Suppressor macrophage treated with lipopolysaccharide for 4 hours (primary cell): ENCODE measurements at regions not wholly inside any gene's neighbourhood (a gene's known extent, or its start where the extent isn't known, plus 50 kb on each side); places are given as distances from the start of the nearest gene placed in this dataset.
"Not testable (repeated sequence)": the region's sequence is repeated elsewhere in the genome, so short reads cannot be mapped to it uniquely, and the experiment has no call there.

Experiments
- DNase-seq: peaks from one replicate; pipeline ENCODE4 v3.0.0-alpha.2; 2020

GRCh38 chr2:12484536-12485115 lies 232.1 kb upstream of the TRIB2 start:
- DNase-seq: no peak

DNA sequence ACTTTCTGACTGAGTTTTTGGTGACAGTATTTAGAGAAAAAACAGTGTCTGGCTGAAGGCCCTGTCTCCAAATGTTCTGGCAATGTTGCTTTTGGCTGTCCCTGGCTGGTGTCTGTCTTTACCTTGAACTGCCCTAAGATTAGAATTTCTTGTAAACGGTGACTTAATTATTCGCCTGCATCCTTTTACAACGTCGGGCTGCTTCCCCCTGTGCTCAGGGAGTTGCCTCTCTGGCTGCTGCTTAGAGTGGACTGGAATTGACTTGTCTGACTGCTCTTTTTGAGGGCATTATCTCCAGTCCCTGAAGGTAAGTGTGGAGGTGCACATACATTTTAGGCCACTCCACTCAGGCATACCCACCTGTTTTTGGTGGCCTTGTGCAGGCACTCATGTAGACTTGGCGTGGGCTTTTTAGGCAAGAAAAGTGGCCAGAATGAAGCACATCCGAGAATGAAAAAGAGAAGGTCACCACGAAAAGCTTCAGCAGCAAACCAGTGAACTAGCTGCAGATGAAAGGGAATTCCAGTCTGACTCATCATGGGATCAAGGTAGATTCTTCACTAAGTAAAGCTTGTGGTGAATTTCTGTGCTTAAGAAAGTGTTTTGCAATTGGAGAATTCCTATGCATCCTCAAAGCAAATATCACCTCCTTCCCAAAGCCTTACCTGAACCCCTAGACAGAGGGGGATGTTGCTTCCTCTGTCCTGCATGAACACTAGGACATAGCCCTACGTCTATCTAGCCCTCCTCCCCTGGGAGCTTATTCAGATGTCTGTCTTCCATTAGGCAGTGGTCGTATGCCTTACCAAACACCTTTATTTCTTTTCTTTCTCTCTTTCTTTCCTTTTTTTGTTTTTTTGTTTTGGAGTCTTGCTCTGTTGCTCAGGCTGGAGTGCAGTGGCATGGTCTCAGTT lies 230.3 kb upstream of the TRIB2 start:
- DNase-seq: no peak

- no peak for DNase-seq
Measured at GRCh38 chr2:12487253-12488004, 229.3 kb upstream of the TRIB2 start.

DNA sequence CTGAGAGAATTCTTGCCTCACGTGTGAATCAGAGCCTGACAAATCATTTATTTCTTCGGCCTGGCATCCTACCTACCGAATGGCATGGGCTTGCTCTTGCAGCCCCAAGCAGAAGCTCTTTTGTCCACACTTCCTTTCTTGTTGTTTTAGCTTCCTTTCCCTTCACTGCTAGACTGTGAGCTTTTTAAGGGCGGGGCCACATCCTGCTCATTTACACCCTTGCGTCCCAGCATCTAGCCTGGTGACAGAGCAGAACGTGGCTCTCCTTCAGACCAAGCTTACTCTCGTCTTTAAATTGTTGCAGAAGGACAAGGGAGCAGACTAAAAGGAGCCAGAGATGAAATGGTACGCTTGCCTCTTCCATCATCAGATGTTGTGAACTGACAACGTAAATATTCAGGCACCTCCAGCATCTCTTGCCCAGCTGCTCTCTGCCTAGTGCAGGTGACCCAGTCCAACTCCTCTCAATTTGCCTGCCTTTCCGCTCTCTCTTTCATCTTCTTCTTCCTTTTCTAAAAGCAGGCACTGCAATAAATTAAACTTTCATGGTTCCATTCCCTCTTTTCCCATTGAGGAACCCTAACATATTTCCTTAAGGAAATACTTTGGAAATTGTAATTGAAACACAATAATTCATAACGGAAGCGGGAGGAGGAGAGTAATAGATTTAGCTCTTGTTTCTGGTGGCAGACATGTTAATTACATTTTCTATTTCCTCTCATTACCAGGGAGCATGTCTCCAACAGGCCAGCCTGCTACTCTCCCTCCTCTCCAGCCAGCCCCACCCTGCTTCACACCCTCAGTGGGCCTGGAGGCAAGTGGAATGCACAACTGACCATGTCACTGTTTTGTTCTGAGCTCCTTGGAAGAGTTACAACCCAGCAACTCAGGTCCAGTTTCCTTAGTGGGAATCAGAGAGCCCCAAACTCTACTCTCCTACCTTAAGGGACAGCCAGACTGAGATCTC lies 228.1 kb upstream of the TRIB2 start:
- DNase-seq: no peak

GRCh38 chr2:12490641-12491040 lies 226.1 kb upstream of the TRIB2 start:
- DNase-seq: no peak

DNA sequence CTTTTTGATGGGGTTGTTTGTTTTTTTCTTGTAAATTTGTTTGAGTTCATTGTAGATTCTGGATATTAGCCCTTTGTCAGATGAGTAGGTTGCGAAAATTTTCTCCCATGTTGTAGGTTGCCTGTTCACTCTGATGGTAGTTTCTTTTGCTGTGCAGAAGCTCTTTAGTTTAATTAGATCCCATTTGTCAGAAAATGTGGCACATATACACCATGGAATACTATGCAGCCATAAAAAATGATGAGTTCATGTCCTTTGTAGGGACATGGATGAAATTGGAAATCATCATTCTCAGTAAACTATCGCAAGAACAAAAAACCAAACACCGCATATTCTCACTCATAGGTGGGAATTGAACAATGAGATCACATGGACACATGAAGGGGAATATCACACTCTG lies 224.4 kb upstream of the TRIB2 start:
- not testable (repeated sequence) for DNase-seq

DNA sequence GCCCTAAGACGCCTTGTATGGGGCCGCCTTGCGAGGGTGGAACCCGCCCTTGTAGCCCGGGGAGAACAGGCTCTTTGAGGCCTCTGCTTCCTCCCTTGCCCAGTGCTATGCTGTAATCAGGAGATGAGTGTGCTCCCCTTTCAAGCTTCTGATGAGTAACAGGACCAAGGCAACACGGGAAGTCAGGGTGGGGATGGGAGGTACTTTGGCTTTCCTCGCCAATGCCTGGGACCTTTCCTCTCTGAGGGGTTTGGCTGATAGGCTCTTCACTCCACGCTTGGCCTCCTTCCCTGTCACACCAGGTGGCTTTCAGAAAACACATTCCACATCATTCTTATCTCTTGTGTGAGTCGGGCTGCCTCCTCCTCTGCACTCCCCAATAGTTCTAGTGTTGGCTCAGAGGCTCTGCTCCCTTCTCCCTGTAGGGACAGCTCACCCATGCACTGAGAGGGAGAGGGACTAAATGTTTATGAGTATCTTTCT lies 223.7 kb upstream of the TRIB2 start:
- DNase-seq: peak; percentile 73

GRCh38 chr2:12495247-12495868 lies 221.4 kb upstream of the TRIB2 start:
- DNase-seq: no peak

GRCh38 chr2:12498286-12498685 lies 218.4 kb upstream of the TRIB2 start:
- DNase-seq: no peak

GRCh38 chr2:12498704-12499103 lies 218.0 kb upstream of the TRIB2 start:
- DNase-seq: no peak

DNA sequence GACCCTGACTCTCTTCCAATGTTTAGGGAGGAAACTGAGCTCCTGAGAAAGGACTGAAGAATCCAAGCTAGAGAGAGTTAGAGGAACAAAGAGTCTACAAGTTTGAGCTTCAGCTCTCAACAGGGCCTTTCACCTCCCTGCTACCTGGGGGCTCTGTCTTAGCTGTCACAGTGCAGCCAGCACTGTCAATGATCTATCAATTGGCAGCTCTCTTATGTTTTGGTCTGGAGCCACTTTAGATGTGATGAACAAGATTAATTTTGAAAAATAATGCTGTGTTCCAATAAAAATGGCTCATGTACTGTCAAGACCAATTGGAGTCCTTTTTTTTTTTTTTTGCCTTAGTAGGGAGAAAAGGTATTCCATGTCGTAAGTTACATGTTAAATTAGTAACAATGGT lies 215.8 kb upstream of the TRIB2 start:
- no peak for DNase-seq

DNA sequence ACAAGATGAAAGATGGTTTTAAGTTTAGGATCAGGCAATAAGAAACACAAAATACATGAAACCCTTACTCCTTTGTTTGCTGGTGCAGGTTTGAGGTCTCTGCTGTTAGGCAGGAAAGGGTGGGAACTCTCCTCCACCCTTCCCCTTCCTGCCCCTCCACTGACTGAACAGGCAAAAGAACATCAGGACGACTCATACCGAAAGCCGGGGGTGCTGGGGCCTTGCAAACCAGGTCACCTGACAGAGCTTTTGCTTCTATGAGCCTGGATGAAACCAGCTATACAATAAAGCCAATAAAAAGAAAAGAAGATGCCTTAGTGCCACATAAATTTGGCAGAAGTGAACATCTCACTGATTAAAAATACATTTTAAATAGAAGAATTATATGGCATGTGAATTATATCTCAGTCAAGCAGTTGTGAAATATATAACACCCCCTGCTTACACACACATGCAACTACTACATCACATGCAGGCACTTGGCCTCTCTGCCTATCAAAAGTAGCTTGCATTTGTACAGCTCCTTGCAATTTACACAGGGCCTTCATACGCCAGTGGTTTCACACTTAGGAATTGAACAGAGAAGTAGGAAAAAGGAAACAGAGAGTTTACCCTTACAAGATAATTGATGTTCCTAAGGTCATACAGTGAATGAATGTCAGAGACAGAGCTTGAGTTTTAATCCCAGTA lies 215.1 kb upstream of the TRIB2 start:
- peak; percentile 70 for DNase-seq

- DNase-seq: peak; percentile 71
Measured at GRCh38 chr2:12502759-12503158, 214.0 kb upstream of the TRIB2 start.

DNA sequence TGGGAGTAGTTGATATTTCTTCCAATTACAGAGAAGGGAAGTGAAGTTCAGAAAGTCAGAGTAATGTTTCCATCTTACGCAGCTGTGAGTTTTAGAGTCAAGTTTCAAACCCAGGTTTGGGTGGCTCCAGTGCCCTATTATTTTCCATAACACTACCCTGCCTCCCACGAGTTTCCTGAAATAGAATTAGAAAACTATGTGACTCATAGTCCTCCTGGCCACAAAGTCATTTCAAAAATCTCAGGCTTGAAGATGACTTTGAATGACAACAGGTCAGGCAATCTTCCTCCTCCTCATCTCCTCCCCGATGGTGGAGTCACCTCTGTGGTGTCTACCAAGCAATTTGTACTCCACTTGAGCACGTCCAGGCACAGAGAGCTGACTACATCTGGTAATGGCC lies 212.3 kb upstream of the TRIB2 start:
- DNase-seq: peak; percentile 65

DNA sequence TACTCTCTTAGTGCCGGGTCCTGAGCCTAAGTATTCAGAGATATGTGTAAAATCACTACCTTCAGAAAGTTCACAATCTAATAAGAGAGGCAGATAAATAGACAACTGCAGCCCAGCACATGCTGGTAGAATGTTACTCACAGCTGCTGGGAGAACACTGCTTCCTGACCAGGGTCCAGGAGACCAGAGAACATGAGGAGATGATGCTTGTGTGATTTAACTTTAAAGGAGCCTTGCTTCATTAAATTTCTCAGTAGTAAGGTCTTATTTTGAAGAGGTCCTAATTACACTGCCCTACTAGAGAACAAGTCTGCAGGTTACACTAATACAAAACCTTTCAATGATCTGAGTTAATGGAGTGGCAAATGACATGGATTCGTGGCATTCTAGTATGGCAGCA lies 209.9 kb upstream of the TRIB2 start:
- DNase-seq: no peak

GRCh38 chr2:12507295-12507694 lies 209.4 kb upstream of the TRIB2 start:
- peak; percentile 68 for DNase-seq

- no peak for DNase-seq
Measured at GRCh38 chr2:12510070-12510469, 206.7 kb upstream of the TRIB2 start.

DNA sequence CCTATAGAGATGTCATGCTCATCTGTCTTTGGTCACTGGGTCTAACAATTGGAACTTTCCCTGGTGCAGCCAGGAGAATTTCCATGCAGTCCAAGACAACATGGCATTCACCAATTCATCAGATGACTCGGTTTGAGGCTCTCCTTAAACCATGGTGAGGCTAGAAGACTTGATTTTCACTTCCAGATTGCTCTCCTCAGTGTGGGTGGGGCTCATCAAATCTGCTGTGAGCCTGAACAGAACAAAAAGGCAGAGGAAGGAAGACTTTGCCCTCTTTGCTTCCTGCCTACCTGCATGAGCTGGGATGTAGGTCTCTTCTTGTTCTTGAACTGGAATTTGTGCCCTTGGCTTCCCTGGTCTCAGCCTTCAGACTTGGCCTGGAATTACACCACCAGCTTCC lies 203.4 kb upstream of the TRIB2 start:
- no peak for DNase-seq

DNA sequence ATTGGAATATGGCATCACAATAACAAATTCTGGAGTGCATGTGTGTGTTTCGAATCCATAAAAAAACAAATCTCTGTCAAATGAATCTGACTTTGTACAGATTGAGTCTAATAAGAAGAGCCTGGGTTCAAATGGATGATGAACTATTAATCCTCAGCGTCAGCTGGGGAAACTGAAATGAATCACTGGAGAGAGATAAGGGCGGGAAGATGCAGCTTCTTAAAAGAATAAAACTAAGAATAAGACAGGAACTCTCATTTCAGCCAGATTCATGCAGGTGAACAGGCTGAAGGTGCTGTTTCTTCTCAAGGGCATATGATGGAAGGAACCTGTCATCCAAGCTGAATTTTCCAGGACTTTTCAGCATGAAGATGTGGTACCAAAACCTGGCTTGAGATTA lies 202.6 kb upstream of the TRIB2 start:
- DNase-seq: no peak

GRCh38 chr2:12514631-12515437 lies 201.9 kb upstream of the TRIB2 start:
- no peak for DNase-seq
